Inferior parietal cortex (tissue), 1 donor: ENCODE measurements at regions not wholly inside any gene's neighbourhood (a gene's known extent, or its start where the extent isn't known, plus 50 kb on each side); places are given as distances from the start of the nearest gene placed in this dataset.

Source experiments
- DNase-seq: peaks from one replicate; pipeline ENCODE4 v3.0.0-alpha.2; 2016; ENCODE audit errors: extremely low spot score

- no peak for DNase-seq
Measured at GRCh38 chr5:3225201-3225960, 370.3 kb upstream of the IRX1 start.

GRCh38 chr5:3222924-3223323 lies 372.7 kb upstream of the IRX1 start:
- DNase-seq: no peak

- no peak for DNase-seq
Measured at GRCh38 chr5:3221432-3221831, 374.2 kb upstream of the IRX1 start.

GRCh38 chr5:3220638-3221288 lies 374.9 kb upstream of the IRX1 start:
- DNase-seq: no peak

GRCh38 chr5:3220201-3220600 lies 375.4 kb upstream of the IRX1 start:
- DNase-seq: no peak

- DNase-seq: no peak
Measured at GRCh38 chr5:3218916-3219650, 376.5 kb upstream of the IRX1 start.

- no peak for DNase-seq
Measured at GRCh38 chr5:3217771-3218495, 377.7 kb upstream of the IRX1 start.

GRCh38 chr5:3217114-3217513 lies 378.5 kb upstream of the IRX1 start:
- DNase-seq: no peak

GRCh38 chr5:3216386-3216785 lies 379.2 kb upstream of the IRX1 start:
- DNase-seq: no peak

- DNase-seq: no peak
Measured at GRCh38 chr5:3214838-3215374, 380.7 kb upstream of the IRX1 start.

- no peak for DNase-seq
Measured at GRCh38 chr5:3214396-3214795, 381.2 kb upstream of the IRX1 start.

GRCh38 chr5:3212869-3213268 lies 382.8 kb upstream of the IRX1 start:
- DNase-seq: no peak

- no peak for DNase-seq
Measured at GRCh38 chr5:3210531-3210930, 385.1 kb upstream of the IRX1 start.

GRCh38 chr5:3209918-3210317 lies 385.7 kb upstream of the IRX1 start:
- no peak for DNase-seq

GRCh38 chr5:3202570-3202969 lies 393.1 kb upstream of the IRX1 start:
- DNase-seq: no peak

- DNase-seq: no peak
Measured at GRCh38 chr5:3201941-3202340, 393.7 kb upstream of the IRX1 start.

GRCh38 chr5:3201121-3201520 lies 394.5 kb upstream of the IRX1 start:
- DNase-seq: no peak

GRCh38 chr5:3199962-3200755 lies 395.5 kb upstream of the IRX1 start:
- DNase-seq: no peak

GRCh38 chr5:3198074-3198449 lies 397.6 kb upstream of the IRX1 start:
- DNase-seq: no peak

GRCh38 chr5:3197304-3198073 lies 398.1 kb upstream of the IRX1 start:
- DNase-seq: peak; percentile 4
